GM19455 (cell line): ENCODE measurements at regions not wholly inside any gene's neighbourhood (a gene's known extent, or its start where the extent isn't known, plus 50 kb on each side); places are given as distances from the start of the nearest gene placed in this dataset.

Experiments used
- ATAC-seq: cut with Tn5 transposase; IDR thresholded peaks from one replicate; pipeline ENCODE4 v1.9.1; 2021; ENCODE audit not compliant: unreplicated experiment

DNA sequence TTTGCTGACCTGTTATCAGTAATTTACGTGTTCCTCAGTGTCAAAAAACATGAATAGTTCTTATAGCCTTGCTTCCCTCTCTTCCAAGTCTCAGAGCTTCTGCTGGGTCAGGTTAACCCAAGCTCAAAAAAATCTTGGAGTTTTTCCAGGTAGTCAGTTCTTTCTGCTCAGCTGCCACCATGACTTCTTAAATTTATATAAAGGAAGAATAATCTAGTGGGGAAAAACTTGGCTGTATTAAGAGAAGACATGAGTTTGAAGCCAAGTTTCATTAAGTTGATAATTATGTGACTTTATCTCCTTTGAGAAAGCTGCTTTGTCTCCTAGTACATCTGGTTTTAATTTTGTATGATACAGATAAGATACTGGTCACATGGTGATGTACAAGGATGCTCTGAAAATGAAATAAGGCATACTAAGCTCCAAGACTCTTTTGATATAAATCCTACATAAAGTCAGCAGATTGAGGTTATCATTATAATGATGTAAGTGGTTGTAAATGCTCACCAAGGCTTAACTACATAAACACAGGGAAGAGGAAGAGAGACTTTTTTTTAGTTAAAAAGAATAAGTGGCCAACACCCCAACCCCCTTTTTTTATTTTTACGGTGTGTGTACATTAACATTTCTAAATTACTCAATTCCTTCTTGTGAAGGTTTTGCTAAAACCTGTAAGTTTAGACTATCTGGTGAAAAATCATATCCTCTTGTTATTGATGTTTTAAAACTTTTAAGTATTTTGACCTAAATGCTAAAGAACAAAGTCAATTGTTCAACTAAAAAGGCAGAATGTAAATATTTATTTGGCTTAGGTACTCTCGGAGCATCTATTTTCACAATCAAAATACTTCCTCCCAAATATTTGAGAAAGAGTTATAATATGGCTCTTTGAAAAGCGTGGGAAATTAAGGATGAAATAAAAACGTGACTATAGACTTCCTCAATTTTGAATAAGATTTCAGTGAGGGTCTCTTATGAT is 84.1 kb upstream of the SLC38A2 start:
- no peak for ATAC-seq

DNA sequence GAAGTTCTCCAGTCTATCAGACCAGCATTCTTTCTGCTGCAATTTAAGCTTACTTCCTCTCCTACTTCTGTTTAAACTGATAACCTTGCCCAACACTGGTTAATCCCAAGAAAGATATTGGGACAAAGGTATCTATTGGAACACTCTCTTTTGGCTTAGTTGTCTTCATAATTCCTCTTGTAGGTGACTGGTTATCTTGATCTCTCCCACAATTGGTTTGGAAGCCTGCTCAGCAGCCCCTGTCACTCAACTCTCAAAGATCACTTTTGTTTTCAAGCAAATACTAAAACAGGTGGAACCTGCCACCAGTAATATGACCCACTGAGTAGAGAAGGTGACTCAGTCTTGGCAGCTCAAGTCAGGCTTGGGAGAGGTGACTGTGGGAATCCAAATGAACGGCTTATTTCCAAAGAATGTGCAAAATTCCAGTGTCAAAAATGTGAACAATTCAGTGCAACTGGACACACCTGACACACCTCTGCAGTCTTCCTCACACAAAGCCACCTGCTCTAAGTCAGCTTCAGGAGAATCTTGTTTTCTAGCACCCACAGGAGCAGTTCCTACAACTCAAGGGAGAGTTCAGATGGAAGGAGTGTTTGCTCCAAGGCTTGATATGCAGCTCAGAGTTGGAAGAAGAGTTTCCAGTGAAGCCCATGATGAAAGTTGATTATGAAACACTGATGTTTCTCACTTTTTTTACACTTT is 83.2 kb upstream of the SLC38A2 start:
- ATAC-seq, result no peak

DNA sequence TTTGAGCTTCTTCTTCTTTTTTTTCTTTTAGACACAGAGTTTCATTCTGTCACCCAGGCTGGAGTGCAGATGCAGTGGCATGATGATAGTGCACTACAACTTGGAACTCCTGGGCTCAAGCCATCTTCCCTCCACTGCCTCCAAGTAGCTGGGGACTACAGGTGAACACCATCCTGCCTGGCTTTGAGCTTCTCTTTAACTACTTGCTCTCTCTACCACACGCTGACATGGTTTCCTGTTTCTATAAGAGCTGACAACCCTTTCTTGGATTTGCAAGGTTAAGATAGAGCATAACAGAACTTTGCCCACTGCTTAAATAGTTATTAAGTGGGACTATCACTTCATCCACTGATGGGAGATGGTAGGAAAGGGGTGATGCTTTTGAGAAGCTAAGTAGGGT is 82.4 kb upstream of the SLC38A2 start:
- ATAC-seq, result no peak

DNA sequence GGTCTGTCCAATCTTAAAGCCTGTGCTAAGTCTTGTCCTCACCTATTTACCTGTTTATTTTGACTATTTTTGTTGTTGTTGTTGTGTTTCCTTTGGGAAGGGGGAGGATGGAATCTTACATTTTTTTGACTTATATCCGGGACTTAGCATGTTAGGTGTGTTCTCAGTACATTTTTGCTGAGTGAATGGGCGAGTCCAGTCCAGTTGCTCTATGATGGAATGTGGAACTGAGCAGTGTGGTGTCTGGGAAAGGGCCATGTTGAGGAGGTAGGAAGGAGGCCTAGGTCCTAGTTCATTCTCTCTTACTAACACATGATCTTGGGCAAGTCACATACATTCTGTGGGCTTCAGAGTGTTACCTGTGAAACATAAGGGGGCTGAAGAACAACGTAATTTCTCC is 80.9 kb upstream of the SLC38A2 start:
- ATAC-seq, result no peak

DNA sequence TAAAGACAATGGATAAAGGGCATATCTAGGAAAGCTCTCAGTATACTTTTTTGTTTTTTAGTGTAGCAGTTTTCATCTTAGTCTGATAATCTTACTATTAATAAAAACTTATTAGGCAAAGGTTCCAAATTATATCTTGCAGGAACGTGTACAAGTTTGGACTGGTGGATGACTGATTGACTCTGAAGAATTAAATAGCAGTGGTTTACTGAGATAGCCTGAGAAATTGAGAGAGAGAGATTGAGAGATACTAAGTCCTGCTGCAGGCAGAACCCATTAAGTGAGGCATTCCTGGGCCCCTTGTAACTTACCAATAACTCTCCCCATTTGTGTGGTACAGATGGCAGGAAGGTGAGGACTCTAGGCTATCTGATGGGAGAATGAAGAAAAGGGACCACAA is 80.2 kb upstream of the SLC38A2 start:
- ATAC-seq, result no peak

DNA sequence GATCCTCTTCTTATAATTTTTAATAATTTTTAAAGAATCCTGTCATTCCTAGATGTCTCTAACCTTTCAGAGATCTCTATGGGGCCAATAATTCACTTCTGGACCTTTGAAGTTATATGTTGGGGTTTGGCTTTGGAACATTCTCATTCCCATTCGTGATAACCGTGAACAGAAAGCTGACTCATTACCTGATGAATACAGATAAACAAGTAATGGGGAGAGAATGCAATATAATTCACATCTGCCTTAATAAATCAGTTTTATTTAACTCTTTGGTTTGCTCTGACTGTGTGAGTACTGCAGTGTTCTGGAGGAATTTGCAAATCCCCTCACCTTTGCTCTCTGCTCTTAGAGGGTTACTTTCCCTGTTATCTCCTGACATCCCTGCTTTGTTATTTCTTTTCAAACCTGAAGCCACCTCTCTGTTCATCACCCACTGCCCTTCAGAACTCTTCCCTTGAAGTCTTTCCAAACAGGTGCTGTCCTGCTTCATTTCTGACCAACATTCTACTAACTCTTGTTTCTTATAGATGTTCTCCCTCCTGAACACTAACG is 79.6 kb upstream of the SLC38A2 start:
- ATAC-seq, result no peak

DNA sequence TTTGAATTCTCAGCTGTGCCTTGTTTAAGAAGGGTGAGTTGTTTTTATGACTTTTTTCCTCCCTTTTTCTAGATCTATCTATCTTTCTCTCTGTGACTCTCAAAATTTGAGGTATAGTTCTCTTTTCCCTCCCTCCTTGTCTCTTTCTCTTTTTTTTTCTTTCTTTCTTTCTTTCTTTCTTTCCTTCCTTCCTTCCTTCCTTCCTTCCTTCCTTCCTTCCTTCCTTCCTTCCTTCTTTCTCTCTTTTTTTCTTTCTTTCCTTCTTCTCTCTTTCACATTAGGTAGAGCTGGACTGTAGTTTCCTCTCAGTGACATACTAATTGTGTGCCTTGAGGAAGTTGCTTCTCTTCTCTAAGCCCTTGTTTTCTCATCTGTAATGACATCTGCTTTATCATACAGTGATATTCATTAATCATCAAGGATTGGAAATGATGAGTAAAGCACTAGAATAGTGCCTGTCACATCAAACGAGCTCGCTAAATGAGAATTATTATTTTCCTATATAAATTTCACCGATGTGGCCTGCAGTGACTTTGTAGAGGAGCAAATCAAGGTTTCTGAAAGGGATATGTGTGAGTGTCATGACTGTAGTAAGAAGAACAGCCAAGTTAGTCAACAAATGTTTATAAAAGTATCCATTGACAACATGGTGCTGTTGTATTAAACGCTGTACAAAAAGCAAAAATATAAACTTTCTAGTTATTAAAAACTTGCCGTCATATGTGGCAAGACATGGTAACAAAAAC is 78.9 kb upstream of the SLC38A2 start:
- no peak for ATAC-seq

DNA sequence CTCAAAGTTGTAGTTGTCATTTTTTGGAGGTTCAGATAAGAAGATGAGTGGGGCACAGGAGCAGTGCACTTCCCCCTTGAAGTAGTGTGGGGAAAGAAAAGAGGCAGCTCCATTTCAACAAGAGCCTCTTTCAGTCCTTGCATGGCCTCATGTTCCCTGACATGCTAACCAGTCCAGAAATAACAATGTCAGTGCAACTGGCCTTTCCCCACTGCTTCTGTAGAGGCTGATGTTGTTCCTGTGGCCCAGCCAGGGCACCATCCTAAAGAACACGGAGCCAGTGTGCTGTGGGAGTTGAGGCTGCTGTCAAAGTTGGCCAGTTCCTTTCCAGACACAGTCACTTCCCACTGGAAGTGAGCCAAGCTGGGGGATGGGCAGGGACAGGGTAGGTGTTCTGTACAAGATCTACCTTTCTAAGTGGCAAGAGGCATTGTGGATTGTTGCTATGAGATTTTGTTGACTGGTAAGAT is 77.7 kb upstream of the SLC38A2 start:
- ATAC-seq, result no peak

DNA sequence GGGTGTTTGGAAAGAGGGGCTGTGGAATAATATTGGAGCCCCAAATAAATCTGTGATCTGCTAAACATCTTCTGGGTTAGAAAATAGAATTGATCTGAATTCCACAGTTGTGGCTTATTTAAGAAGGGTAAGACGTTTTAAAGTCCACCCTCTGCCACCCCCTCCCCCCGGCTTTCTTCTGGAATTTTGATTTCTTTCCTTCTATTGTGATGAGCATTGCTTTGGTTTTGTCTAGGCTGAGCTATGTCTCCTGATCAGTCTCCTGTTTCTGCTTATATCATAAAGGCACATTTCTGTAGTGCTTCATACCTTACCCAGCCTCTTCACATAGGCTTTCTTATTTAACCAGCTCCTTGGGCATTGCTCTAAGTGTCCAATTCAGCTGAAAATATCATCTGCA is 77.3 kb upstream of the SLC38A2 start:
- ATAC-seq, result no peak

DNA sequence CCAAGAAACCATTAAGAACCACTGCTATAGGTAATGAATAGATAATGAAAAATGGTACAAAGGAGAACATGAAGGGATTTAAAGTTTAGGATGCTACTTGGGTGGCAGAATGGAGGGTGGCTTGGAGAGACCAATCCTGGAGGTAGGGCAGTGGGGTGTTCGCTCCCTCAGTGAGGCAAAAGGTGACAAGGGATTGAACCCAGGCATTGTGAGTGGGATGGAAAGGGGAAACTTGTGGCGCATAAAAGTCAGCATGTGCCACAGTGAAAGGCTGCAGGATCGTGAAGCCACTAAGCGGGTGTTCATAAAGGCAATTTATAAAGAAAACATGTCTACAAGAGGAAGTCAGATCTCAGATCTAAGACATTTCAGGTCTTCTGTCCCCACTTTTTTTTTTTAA is 76.7 kb upstream of the SLC38A2 start:
- no peak for ATAC-seq

DNA sequence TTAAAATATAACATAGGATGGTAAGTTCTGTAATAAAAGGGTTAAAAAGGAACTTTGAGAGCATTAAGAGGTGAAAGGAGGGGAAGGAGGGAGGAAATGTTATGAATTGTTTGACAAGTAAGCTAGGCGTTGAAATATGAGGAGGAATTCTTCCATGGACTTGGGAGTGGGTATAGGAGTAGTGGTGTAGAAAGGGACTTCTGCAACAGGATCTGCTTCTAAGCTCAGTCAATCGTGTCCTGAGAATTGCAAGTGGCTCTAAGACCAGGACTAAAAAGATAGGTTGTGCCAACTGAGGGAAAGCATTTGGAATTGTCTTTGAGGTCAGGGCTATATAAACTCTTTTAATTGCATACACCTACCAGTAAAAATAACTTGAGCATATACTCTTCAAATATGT is 74.1 kb upstream of the SLC38A2 start:
- ATAC-seq, result no peak

DNA sequence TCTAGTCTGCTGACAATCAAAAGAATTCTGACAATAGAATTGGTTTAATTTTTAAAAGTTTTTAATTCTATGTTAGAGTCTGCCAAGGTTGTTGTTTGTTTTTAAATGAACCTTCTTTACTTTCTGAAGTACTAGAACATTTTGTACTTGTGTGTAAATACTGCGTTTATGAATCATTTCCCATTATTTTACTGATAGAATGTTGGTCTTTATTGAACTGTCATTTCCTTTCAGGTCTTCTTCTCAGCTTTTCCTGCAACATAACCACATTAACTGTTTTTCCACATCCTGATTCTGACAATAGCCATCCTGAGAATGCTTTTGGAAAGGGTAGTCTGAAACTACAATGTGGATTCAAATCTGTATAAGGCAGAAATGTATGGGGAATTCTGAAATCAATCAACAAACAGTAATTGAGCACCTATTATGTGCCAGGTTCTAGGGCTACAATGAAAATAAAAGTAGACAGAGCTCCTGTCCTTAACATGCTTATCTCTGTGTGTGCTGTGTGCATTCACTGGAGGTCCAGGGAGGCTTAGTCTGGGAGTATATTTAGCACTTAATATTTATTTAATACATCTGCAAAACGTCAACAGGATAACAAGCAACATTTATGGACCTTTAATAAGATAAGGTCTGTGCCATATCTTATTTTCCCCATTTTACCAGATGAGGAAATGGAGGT is 73.1 kb upstream of the SLC38A2 start:
- no peak for ATAC-seq

DNA sequence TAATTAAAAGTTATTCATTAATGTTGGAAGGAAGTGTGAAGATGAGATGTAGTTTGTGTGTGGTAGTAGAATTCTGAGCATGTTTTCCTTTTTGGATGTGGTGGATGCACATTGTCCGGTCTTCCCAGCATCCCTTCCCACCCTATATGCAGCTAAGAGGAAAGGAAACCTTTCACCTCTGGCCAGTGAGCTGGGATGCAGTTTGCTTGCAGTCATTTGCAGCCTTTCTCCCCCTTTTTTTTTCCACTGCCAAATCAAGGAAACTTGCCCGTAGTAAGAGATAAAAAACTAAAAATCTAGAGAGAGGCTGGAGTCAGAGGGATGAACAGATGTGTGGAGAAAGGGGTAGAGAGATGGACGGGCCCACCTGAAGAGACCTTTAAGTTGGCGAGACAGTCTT is 72.5 kb upstream of the SLC38A2 start:
- no peak for ATAC-seq

DNA sequence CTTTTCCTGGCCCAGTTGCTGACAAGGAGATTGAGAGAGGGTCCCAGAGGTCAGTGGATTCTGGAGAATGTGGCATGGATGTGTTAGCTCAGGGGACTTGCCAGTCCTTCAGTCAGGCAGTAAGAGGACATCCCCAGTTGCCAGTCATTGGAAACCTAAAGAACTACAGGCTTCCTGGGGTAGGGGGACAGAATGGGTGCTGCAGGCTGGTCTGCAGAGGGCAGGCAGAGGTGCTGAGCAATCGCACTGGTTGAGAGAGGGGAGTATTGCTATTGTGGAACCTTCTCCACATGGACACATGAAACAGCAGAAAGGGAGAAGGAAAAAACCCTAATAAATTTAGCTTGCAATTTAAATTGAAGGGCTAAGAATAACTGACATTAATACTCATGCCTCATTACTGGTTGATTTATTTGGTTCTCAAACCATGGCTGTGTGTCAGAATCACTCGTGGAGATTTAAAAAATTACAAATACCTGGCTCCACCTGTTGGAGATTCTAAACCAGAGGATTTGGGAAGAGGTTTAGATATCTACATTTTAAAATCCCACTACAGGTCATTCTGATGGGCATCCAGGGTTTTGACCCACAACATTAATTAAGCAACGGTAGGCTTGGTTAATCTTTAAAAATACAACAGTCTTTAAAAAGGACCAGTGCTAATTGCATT is 71.2 kb upstream of the SLC38A2 start:
- ATAC-seq, result no peak

DNA sequence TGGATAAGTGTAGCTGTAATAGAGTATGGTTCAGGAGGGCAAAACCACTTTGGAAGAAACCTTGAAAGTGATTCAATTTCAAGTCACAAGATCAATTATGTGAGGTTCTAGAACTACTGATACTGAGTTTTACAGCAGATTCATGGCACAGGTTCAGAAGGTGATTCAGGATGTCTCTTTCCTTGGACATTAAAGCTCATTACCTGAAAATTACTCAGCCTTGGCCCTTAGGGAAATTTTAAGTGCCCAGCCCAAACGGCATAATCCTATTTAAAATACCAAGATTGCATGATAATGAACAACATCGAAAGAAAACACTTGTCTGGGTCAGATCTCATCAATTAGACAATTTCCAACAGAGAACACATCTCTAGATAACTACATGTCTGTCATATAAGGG is 70.2 kb upstream of the SLC38A2 start:
- no peak for ATAC-seq

DNA sequence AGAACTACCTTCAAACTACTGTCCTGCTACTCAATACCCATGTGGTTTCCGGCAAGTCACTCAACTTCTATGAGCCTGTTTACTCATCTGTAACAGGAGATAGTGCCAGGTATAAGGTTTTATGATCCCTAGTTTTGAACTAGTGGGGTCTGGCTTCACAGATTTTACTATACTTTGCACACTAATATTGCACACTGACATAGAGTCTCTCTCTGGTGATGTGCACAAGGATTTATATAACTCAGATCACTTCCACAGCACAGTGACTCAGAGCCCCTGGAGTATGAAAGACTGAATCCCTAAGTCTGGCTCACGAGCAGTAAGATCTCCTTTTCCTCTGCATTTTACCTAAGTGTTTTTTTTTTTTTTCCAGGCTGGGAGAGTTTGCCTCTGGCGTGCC is 69.7 kb upstream of the SLC38A2 start:
- ATAC-seq, result no peak

DNA sequence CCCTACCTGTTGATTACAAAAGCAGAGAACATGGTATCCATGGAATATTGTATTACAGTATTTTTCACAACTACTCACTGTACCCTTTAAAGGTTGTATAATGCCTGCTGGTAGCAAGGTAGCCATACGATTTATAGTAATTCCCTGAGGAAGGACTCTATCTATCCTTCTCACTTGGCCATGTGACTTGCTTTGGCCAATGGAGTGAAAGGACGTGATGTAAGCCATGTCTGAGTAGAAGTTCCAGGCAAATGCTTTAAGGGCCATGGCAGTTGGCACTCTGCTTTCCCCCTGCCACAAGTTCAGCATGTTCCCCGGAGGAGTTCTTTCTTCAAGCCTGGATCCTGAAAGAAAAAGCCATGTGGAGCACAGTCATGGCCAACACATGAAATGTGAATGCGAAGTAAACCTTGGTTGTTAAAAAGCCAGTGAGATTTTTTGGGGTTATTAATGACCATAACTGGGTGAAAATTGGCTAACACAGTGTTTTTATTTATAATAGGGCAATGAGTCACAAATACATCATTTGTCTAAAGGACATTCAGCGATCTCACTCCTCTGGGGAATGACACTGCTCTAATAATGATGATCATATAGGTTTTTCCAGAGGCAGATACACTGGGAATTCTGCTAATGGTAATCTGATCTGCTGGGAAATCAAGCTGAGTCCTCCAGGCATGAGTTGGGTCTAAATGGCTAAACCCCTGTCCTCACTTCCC is 67.4 kb upstream of the SLC38A2 start:
- ATAC-seq, result no peak

DNA sequence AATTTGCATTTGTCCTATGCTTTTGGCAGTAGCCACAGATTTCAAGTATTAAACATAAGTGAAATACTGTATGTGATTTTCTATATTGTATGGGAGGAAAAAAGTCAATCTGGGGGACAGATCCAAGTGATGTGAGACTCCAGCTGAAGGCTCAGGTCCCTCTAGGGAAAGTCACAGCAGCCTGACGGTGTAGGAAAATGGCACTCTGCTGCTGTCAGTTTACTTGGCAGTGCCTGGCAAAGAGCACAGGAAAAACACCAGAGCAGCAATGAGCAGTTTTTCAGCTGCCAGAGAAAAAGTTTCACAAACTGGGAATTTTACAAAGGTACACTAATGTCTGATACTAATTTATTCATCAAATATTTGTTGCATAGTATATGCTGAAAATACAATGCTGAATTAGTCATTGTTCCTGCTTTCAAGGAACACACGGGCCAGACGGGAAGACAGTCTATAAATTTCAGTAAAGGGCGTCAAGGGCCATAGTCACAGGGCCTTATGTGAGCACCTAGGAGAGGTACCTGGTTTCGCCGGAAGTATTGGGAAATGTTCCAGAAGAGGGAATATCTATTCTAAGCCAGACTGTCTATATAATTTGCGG is 66.2 kb upstream of the SLC38A2 start:
- no peak for ATAC-seq

DNA sequence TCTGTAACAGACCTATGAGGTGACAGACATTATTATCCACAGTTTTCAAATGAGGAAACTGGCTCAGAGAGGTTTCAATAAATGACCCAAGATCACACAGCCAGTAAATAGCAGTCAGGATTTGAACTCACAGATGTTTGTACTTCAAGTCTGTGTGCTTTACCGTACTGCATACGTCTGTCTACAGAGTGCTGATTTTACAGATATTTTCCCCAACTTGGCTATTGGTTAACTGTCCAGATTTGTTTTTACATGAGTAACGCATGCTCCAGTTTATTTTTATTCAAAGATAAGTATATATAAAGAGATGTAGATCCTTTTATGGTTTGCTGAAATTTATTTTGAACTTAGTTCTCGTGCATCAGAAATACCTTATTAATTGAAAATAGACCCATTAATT is 65.7 kb upstream of the SLC38A2 start:
- no peak for ATAC-seq
